Stimulated activated memory B cell treated with anti-CD40 and anti-IgM and Interleukin-4, amounts not matched to agents 10 μg/mL and 1 μg/mL and 100 μg/mL, for 72 hours (primary cell): ENCODE measurements at regions not wholly inside any gene's neighbourhood (a gene's known extent, or its start where the extent isn't known, plus 50 kb on each side); places are given as distances from the start of the nearest gene placed in this dataset.

ENCODE experiments used
- ATAC-seq: fragments of 150-1000 bp; cut with Tn5 transposase; 2 replicates; pipeline ENCODE4 v1.10.0; 2021
- H3K27ac Mint-ChIP-seq: one replicate; pipeline ENCODE4 v1.8.0; 2022; ENCODE audit warnings: mild to moderate bottlenecking, mixed read lengths
- H3K27me3 Mint-ChIP-seq: one replicate; pipeline ENCODE4 v1.8.0; 2022; ENCODE audit warnings: mixed read lengths
- H3K36me3 Mint-ChIP-seq: one replicate; pipeline ENCODE4 v1.8.0; 2022; ENCODE audit warnings: mixed read lengths
- H3K4me1 Mint-ChIP-seq: one replicate; pipeline ENCODE4 v1.8.0; 2022; ENCODE audit warnings: mixed read lengths
- H3K4me3 Mint-ChIP-seq: one replicate; pipeline ENCODE4 v1.8.0; 2022; ENCODE audit warnings: mild to moderate bottlenecking, moderate library complexity, mixed read lengths
- H3K9me3 Mint-ChIP-seq: one replicate; pipeline ENCODE4 v1.8.0; 2022; ENCODE audit warnings: mixed read lengths

DNA sequence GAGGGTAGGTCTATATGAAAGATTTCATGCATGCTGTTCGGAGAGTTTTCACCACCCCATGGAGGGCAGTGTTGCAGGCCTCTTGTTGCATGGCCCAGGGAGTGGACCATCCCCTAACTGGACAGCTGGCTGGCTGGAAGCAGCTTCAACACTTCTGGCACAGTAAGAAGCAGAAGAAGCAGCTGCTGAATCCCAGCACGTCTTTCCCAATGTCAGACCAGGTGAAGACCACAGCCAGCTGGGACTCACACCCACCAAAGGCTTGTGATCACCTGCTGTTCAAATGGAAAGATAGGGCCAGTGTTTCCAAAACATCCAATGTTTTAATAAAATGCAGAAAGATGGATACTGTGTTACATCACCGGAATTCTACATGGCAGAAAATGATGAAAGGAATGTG lies 1423.6 kb downstream of the AACS start:
- no peaks in the 10 kb centered on the region for H3K4me1 Mint-ChIP-seq
- ATAC-seq, result no peak
- H3K27me3 Mint-ChIP-seq, result no peaks in the 10 kb centered on the region
- H3K36me3 Mint-ChIP-seq, result no peaks in the 10 kb centered on the region
- H3K9me3 Mint-ChIP-seq, result peaks cover 8% of the 10 kb centered on the region
- no peak overlapping the region for H3K4me3 Mint-ChIP-seq
- no peak overlapping the region for H3K27ac Mint-ChIP-seq

DNA sequence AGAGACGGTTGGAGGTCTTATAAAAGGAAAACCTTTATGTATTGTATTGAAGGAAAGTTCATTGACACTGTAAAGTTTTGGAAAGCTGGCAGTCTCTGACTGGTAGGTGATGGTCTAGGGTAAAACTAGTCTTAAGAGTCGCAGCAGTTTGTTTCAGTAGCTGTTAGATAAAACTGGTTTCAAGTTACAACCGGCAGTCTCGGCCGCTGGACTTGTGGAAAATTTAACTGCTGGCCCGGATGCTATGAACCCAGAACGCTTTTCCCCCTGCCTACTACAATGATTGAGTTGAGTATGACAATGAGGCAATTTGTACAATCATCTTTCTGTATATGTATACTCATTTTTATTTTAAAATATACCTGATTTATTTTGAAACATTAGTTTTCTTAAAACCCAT lies 1426.9 kb downstream of the AACS start:
- Mint-ChIP-seq H3K9me3 (peaks cover 8% of the 10 kb centered on the region), H3K36me3 (no peaks in the 10 kb centered on the region), H3K27ac (no peak overlapping the region), H3K4me1 (no peaks in the 10 kb centered on the region), H3K27me3 (no peaks in the 10 kb centered on the region), H3K4me3 (no peak overlapping the region)
- no peak for ATAC-seq

DNA sequence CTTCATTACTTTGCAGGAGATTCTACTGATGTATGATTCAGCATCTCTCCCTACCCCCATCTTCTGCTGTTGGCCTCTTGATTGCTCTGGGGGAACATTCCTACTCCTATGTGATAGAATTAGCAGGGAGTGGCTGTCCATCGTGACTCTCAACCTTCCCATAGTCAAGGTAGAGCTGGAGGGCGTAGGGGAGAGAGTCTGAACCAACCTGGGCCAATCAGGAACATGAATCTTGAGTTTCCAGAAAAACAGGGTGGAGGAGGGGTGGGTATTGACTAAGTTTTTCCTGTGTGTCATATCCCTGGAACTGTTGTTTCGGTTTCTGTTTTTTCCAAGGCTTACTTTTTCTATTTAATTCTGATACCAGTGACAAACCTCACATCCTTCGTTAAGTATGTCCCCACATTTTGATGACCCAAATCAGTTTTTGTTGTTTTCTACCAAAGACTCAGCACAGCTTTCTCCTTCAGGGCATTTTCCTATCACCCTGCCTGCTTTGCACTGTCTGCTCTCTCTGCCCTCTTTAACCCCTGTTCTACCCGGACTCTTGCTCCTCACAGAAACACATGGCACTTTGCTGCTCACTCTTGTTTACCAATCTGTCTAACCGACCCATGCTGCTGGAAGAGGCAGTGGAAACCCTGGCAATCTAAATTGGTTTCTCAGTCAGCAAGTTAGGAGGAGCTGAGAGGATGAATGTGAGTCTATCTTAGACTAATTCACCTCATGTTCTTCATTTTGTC lies 1428.3 kb downstream of the AACS start:
- Mint-ChIP-seq H3K9me3 (peaks cover 8% of the 10 kb centered on the region), H3K36me3 (no peaks in the 10 kb centered on the region), H3K27ac (no peak overlapping the region), H3K4me3 (no peak overlapping the region), H3K27me3 (no peaks in the 10 kb centered on the region), H3K4me1 (no peaks in the 10 kb centered on the region)
- ATAC-seq, result no peak

DNA sequence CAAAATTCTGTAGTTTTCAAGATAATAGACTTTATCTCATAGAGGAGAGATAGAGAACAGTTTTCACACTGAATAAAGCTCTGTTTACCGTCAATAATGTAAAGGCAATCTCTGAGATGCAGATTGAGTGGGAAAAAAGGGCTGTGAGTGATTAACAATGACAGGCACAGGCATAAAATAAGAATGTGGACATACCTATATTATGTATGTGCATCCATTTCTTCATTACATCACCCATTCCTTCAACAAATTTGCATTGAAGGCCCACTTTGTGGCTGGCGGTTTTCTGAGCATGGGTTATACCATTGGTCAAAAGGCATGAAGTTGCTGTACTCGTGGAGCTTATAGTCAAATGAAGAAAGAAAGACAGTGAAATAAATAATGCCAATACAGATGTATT lies 1431.0 kb downstream of the AACS start:
- H3K9me3 Mint-ChIP-seq, result no peaks in the 10 kb centered on the region
- no peak overlapping the region for H3K4me3 Mint-ChIP-seq
- H3K27ac Mint-ChIP-seq, result no peak overlapping the region
- no peak for ATAC-seq
- no peaks in the 10 kb centered on the region for H3K36me3 Mint-ChIP-seq
- no peaks in the 10 kb centered on the region for H3K4me1 Mint-ChIP-seq
- no peaks in the 10 kb centered on the region for H3K27me3 Mint-ChIP-seq

DNA sequence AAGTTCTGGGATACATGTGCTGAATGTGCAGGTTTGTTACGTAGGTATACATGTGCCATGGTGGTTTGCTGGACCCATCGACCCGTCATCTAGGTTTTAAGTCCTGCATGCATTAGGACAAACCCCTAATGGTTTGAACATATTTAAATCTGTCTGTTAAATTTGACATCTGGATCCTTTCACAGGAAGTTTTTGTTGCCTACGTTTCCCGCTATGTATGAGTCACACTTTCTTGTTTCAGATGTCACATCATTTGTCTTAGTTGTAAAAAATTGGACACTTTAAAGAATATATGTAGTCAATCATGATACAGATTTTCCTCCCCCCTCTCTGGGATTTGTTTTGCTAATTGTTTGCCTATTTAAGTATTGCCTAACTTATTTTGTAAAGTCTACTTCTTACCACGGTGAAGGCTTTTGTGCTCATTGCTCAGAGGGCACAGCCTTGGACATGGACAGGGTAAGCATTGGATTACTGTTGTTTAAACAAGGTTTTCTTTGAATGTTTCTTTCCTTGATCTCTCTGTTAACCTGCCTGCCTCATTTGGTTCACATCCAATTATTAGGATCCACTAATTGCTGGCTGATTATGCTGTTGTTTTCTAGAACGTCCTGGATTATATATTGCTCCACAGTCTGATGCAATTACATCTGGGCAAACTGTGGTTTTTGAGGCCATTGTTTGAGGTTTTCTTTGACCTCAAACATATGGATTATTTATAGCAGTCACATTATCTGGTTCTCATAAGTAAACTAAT lies 1441.4 kb downstream of the AACS start:
- Mint-ChIP-seq H3K36me3 (no peaks in the 10 kb centered on the region), H3K4me3 (no peak overlapping the region), H3K4me1 (no peaks in the 10 kb centered on the region), H3K9me3 (peaks cover 12% of the 10 kb centered on the region), H3K27me3 (no peaks in the 10 kb centered on the region), H3K27ac (no peak overlapping the region)
- ATAC-seq, result no peak

DNA sequence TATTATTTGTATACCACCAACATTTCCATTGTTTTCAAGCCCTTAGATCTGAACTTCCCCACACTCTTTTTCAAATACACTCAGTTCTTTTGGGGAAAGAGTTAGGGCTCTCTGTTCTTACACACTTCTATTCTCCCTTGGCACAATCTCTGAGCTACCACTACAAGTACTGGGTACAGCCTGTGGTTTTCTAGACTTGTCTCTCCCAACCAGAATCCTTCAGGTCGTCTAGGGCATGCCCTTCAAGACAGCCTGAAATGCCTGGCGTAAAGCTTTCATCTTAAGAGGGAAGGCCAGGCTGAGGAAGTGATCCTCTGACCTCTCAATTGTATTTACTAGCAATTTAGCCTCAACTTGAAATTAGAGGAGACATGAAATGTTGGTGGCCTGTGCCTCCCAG lies 1442.0 kb downstream of the AACS start:
- H3K27me3 Mint-ChIP-seq, result no peaks in the 10 kb centered on the region
- ATAC-seq, result no peak
- H3K27ac Mint-ChIP-seq, result no peak overlapping the region
- H3K4me3 Mint-ChIP-seq, result no peak overlapping the region
- peaks cover 12% of the 10 kb centered on the region for H3K9me3 Mint-ChIP-seq
- no peaks in the 10 kb centered on the region for H3K36me3 Mint-ChIP-seq
- no peaks in the 10 kb centered on the region for H3K4me1 Mint-ChIP-seq

DNA sequence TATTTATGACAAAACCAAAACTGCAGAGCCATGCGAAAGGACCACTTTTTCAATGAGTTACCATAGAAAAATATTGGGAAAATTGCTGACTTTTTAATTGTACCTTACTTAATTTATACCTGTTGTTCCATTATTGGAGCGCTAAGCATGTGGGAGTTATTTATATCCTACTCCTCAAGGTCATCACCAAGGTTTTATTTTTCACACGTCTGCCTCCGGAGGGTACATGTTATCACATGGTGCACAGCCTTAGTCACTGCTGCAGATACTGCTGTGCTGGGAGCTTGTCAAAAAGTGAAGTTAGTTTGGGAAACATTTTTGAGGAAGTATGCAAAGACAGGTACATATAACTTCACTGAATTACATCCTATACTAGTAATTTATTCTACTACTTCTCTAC lies 1444.3 kb downstream of the AACS start:
- Mint-ChIP-seq H3K9me3 (peaks cover 12% of the 10 kb centered on the region), H3K27ac (no peak overlapping the region), H3K27me3 (no peaks in the 10 kb centered on the region), H3K4me3 (no peak overlapping the region), H3K4me1 (no peaks in the 10 kb centered on the region), H3K36me3 (no peaks in the 10 kb centered on the region)
- no peak for ATAC-seq

DNA sequence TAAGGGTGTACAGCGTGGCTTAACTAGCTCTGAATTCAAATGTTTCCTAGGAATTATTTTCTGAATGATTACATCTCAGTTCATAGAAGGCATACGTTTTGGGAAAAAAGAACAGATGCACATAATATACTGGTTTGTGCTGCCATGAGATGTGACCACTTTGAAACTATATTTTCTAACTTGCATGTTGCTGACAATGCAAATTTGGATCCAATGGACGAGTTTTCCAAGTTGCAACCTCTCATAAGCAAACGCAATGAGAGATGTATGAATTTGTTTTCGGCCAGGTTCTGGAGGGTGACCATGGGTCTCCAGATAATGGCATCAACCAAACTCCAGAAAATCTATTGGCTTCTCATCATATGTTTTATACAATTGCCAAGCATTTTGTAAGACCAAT lies 1445.4 kb downstream of the AACS start:
- no peak overlapping the region for H3K27ac Mint-ChIP-seq
- H3K4me3 Mint-ChIP-seq, result no peak overlapping the region
- H3K27me3 Mint-ChIP-seq, result no peaks in the 10 kb centered on the region
- H3K4me1 Mint-ChIP-seq, result no peaks in the 10 kb centered on the region
- no peaks in the 10 kb centered on the region for H3K36me3 Mint-ChIP-seq
- no peak for ATAC-seq
- peaks cover 8% of the 10 kb centered on the region for H3K9me3 Mint-ChIP-seq

DNA sequence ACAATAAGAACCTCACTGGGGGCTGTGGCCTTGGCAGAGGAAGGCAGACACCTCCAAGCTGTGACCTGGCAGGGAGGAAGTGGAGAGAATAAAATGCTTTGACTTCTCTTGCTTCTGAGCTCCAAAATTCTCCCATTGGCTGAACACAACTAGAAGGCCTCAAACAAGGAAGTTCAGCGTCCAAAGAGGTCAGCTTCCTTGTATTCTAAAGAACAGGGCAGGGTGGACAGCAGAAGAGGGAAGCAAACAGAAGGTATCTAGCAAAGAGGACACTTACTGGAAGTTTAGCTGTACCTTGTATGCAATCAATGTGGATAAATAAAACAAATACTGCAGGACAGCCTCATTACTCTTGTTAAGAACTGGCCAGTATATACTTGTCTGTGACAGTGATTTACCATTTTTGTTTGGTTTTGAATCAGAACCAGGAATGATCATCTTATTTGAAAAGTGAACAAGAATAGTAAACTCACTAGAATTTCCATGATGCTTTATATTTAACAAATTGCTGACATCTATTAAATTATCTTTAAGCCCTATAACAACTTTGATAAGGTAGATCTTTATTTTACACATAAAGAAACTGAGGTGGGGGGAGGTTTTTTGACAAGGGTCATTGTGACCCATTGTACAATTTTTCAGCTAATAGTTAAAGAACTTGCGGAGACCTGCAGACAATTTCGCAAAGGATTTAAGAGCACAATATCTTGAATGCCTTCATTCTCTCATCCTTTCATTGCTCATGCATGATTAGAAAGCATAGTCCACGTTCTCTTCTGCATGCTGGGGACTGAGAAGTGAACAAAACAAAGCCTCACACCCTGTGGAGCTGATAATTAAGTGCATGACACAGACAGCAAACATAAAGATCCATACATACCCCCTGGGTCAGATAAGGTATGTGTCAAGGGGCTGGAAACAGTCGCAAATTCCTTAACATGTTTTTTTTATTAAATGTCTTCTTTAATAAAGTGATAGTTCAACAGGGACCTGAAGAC lies 1448.0 kb downstream of the AACS start:
- no peaks in the 10 kb centered on the region for H3K27me3 Mint-ChIP-seq
- H3K4me1 Mint-ChIP-seq, result no peaks in the 10 kb centered on the region
- H3K27ac Mint-ChIP-seq, result no peak overlapping the region
- H3K36me3 Mint-ChIP-seq, result no peaks in the 10 kb centered on the region
- no peak overlapping the region for H3K4me3 Mint-ChIP-seq
- no peak for ATAC-seq
- H3K9me3 Mint-ChIP-seq, result peaks cover 2% of the 10 kb centered on the region

DNA sequence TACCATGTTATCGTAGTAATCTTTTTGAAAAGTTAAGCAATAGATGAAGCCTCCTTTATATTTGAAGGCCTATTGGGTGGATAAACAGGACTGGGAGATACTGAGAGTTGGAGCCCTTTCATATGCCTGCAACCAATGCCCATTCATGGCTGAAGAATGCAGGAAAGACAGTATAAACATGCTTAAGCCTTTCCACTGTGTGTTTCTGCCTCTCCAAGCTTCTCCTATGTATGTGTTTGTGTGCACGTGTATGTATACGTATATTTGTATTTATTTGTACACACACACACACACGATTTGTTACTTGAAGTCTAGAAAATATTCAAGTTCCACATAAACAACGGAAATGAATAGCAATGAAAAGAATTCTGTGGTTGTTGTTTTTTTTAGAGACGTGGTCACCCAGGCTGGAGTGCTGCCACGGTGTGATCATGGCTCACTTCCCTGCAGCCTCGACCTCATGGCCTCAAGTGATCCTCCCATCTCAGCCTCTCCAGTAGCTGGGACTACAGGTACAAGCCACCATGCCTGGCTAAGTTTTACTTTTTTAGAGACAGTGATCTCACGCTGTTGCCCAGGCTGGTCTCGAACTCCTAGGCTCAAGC lies 1453.5 kb downstream of the AACS start:
- no peak for ATAC-seq
- Mint-ChIP-seq H3K9me3 (peaks cover 6% of the 10 kb centered on the region), H3K4me3 (no peak overlapping the region), H3K27me3 (no peaks in the 10 kb centered on the region), H3K4me1 (no peaks in the 10 kb centered on the region), H3K27ac (no peak overlapping the region), H3K36me3 (no peaks in the 10 kb centered on the region)

DNA sequence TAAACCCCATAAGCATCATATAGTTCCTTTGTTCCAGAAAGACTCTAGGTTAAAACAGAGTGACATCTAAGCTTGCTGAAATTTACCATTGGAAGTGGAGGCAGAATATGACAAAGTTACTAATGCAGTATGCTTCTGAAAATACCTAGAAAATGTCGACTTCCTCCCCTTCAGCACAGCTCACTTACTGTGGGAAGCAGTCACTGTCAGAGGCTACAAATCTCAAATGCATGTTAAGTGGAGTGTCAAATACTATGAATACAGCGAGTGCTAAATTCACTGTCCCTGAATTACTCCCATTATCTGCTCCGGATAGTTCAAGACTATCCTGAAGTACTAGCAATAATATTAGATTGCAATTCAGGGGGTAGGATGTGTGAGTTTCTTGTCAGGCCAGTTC lies 1454.6 kb downstream of the AACS start:
- no peak overlapping the region for H3K27ac Mint-ChIP-seq

DNA sequence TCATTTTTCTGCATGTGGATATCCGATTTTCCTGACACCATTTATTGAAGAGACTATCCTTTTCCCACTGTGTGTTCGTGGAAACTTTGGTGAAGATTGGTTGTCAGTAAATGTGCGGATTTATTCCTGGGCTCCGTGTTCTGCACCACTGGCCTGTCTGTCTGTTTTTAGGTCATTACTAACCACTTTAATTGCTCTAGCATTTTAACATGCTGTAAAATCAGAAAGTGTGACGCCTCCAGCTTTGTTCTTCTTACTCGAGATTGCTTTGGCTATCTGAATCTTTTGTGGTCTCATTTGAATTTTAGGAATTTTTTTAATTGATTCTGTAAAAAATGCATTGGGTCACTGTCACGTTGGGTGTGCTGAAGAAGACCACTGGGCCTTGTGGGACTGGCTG lies 1458.7 kb downstream of the AACS start:
- Mint-ChIP-seq H3K27me3 (no peaks in the 10 kb centered on the region), H3K4me3 (no peak overlapping the region), H3K36me3 (no peaks in the 10 kb centered on the region), H3K27ac (no peak overlapping the region), H3K9me3 (peaks cover 3% of the 10 kb centered on the region), H3K4me1 (no peaks in the 10 kb centered on the region)
- no peak for ATAC-seq

More for the DNA sequence above, 1454.6 kb downstream of the AACS start:
- no peaks in the 10 kb centered on the region for H3K27me3 Mint-ChIP-seq
- H3K36me3 Mint-ChIP-seq, result no peaks in the 10 kb centered on the region
- H3K4me3 Mint-ChIP-seq, result no peak overlapping the region
- peaks cover 6% of the 10 kb centered on the region for H3K9me3 Mint-ChIP-seq
- no peaks in the 10 kb centered on the region for H3K4me1 Mint-ChIP-seq
- ATAC-seq, result no peak

DNA sequence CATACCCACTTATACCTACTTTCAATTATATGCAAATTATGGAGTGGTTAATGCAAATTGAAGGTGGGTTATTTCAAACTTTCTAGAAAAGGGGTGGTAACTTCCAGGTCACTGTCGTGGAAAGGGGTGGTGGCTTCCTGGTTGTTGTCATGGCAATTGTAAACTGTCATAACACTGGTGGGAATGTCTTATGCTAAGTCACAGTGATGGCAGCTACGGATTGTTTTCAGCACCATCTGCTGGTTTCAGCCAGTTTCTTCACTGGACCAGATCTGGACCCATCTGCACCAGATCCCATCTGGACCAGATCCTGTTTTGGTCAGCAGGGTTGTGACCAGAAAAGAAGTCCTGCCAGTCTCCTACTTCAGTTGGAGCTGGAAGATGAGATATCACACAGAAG lies 1469.3 kb downstream of the AACS start:
- Mint-ChIP-seq H3K9me3 (peaks cover 3% of the 10 kb centered on the region), H3K36me3 (no peaks in the 10 kb centered on the region), H3K4me3 (no peak overlapping the region), H3K27ac (no peak overlapping the region), H3K4me1 (no peaks in the 10 kb centered on the region), H3K27me3 (peaks cover 9% of the 10 kb centered on the region)
- ATAC-seq, result no peak

DNA sequence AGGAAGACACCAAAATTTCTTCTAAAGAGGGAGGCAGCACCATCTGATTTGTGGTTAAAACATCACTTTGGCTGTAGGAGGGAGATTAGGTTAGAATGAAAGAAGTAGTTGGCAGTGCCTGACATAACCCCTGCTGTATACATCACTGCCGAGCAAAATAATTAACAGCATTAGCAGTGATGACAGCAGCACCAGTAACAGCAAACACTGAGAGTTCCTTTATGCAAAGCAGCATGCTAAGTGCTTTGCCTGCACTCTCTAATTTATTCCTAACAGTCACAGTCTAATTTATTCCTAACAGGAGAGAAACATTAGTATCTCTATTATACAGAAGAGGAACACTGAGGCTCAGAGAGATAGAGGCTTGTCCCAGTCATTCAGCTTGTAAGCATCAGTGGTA lies 1469.7 kb downstream of the AACS start:
- no peaks in the 10 kb centered on the region for H3K4me1 Mint-ChIP-seq
- no peak for ATAC-seq
- H3K4me3 Mint-ChIP-seq, result no peak overlapping the region
- peaks cover 3% of the 10 kb centered on the region for H3K9me3 Mint-ChIP-seq
- H3K27ac Mint-ChIP-seq, result no peak overlapping the region
- peaks cover 9% of the 10 kb centered on the region for H3K27me3 Mint-ChIP-seq
- no peaks in the 10 kb centered on the region for H3K36me3 Mint-ChIP-seq

DNA sequence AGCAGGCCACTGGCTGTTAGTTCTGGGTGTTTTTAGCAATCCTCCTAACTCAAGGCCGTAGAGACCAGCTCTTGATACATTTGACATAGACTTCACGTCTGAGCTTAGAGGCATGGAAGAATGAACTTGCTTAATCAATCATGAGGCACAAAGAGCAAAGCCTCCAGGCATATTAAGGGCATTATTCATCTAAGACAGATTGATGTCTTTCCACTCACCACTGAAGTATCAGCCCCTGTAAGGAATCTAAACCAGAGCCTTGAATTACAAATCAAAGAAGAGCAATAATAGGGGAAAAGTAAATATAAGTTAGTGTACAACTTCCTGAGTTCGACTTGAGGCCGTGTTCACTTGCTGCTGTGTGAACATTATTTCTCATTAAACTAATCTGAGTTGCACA lies 1470.7 kb downstream of the AACS start:
- Mint-ChIP-seq H3K9me3 (peaks cover 3% of the 10 kb centered on the region), H3K27me3 (peaks cover 9% of the 10 kb centered on the region), H3K4me1 (no peaks in the 10 kb centered on the region), H3K27ac (no peak overlapping the region), H3K4me3 (no peak overlapping the region), H3K36me3 (no peaks in the 10 kb centered on the region)
- no peak for ATAC-seq
